Loucy (cell line): ENCODE measurements at regions not wholly inside any gene's neighbourhood (a gene's known extent, or its start where the extent isn't known, plus 50 kb on each side); places are given as distances from the start of the nearest gene placed in this dataset.

Source experiments
- H2AFZ ChIP-seq: fragments of 200-600 bp; sonication (generic); 2 replicates; pipeline ENCODE4 v1.6.0; 2016; ENCODE audit warnings: antibody characterized with exemption, mild to moderate bottlenecking, low read length, moderate library complexity
- H3F3A ChIP-seq: fragments of 200-600 bp; 2 replicates; pipeline ENCODE4 v1.6.0; 2016; ENCODE audit warnings: antibody characterized with exemption, low read depth, mild to moderate bottlenecking
- H3K27me3 ChIP-seq: fragments of 200-600 bp; sonication (generic); 2 replicates; pipeline ENCODE4 v1.6.1; 2014; ENCODE audit warnings: low read length, mild to moderate bottlenecking; ENCODE audit not compliant: insufficient read depth, poor library complexity, severe bottlenecking
- H3K36me3 ChIP-seq: fragments of 200-600 bp; sonication (generic); 2 replicates; pipeline ENCODE4 v1.6.1; 2016; ENCODE audit warnings: low read length; ENCODE audit not compliant: insufficient read depth
- H3K4me1 ChIP-seq: fragments of 200-600 bp; sonication (generic); 2 replicates; pipeline ENCODE4 v1.5.1; 2014; ENCODE audit warnings: low read length, mild to moderate bottlenecking; ENCODE audit not compliant: insufficient read depth, poor library complexity, severe bottlenecking
- H3K4me2 ChIP-seq: fragments of 200-600 bp; sonication (generic); 2 replicates; pipeline ENCODE4 v1.6.0; 2014; ENCODE audit warnings: antibody characterized with exemption, low read length, low read depth, mild to moderate bottlenecking; ENCODE audit not compliant: poor library complexity, severe bottlenecking
- H3K4me3 ChIP-seq: fragments of 200-600 bp; sonication (generic); 2 replicates; pipeline ENCODE4 v1.5.1; 2014; ENCODE audit warnings: low read length, mild to moderate bottlenecking, mixed read lengths; ENCODE audit not compliant: poor library complexity, severe bottlenecking
- H3K79me2 ChIP-seq: fragments of 200-600 bp; sonication (generic); 2 replicates; pipeline ENCODE4 v1.6.1; 2014; ENCODE audit warnings: low read length; ENCODE audit not compliant: insufficient read depth
- H3K9ac ChIP-seq: fragments of 200-600 bp; sonication (generic); 2 replicates; pipeline ENCODE4 v1.6.0; 2014; ENCODE audit warnings: mild to moderate bottlenecking, low read depth, low read length, moderate library complexity; ENCODE audit not compliant: poor library complexity, severe bottlenecking
- H3K9me2 ChIP-seq: fragments of 200-600 bp; sonication (generic); replicated peaks from 2 replicates; pipeline ENCODE4 v1.6.1; 2016; ENCODE audit warnings: low read depth, low read length, mixed read lengths
- H3K9me3 ChIP-seq: fragments of 200-600 bp; sonication (generic); 2 replicates; pipeline ENCODE4 v1.6.1; 2014; ENCODE audit warnings: mild to moderate bottlenecking, antibody characterized with exemption, low read length, low read depth; ENCODE audit not compliant: insufficient read depth
- H4K20me1 ChIP-seq: fragments of 200-600 bp; sonication (generic); 2 replicates; pipeline ENCODE4 v1.6.0; 2014; ENCODE audit warnings: antibody characterized with exemption, low read length, mild to moderate bottlenecking; ENCODE audit not compliant: insufficient read depth, poor library complexity, severe bottlenecking
- CTCF ChIP-seq: fragments of 200-600 bp; sonication (generic); conservative IDR thresholded peaks from 2 replicates; pipeline ENCODE4 v1.5.1; 2014; ENCODE audit warnings: mild to moderate bottlenecking, antibody characterized with exemption, low read length
- EZH2phosphoT487 ChIP-seq: fragments of 200-600 bp; IDR thresholded peaks from 2 replicates; pipeline ENCODE4 v1.6.1; 2018; ENCODE audit warnings: antibody characterized with exemption, mild to moderate bottlenecking, moderate library complexity, borderline replicate concordance

- Histone ChIP-seq H3K9me2 (no peaks in the 10 kb centered on the region), H3K4me2 (no peak overlapping the region), H3K9me3 (no peaks in the 10 kb centered on the region), H3K4me1 (no peaks in the 10 kb centered on the region), H4K20me1 (no peaks in the 10 kb centered on the region), H3K9ac (no peak overlapping the region), H3K27me3 (no peaks in the 10 kb centered on the region), H3K79me2 (no peaks in the 10 kb centered on the region), H3K4me3 (no peak overlapping the region), H3K36me3 (no peaks in the 10 kb centered on the region), H2AFZ (peak overlapping the region; percentile 17; the same call in 1 of the 2 replicates), H3F3A (no peaks in the 10 kb centered on the region)
- TF ChIP-seq CTCF = no peak
- TF ChIP-seq EZH2phosphoT487 = no peak
Measured at GRCh38 chr7:36054637-36055036, 98.4 kb upstream of the EEPD1 start.

GRCh38 chr7:36055207-36055606 is 97.8 kb upstream of the EEPD1 start:
- Histone ChIP-seq H4K20me1 (no peaks in the 10 kb centered on the region), H3K9me2 (no peaks in the 10 kb centered on the region), H3K4me2 (no peak overlapping the region), H3K27me3 (no peaks in the 10 kb centered on the region), H3K4me3 (no peak overlapping the region), H3K9ac (no peak overlapping the region), H2AFZ (peak overlapping the region; percentile 17; the same call in 1 of the 2 replicates), H3K36me3 (no peaks in the 10 kb centered on the region), H3K9me3 (no peaks in the 10 kb centered on the region), H3K4me1 (no peaks in the 10 kb centered on the region), H3K79me2 (no peaks in the 10 kb centered on the region), H3F3A (no peaks in the 10 kb centered on the region)
- TF ChIP-seq CTCF (no peak), EZH2phosphoT487 (no peak)

GRCh38 chr7:36057323-36057722 is 95.7 kb upstream of the EEPD1 start:
- no peaks in the 10 kb centered on the region for H3K9me2 ChIP-seq
- no peak overlapping the region for H2AFZ ChIP-seq
- no peak for TF ChIP-seq CTCF
- no peak for TF ChIP-seq EZH2phosphoT487
- no peaks in the 10 kb centered on the region for H3K27me3 ChIP-seq
- H4K20me1 ChIP-seq = no peaks in the 10 kb centered on the region
- H3K4me1 ChIP-seq = no peaks in the 10 kb centered on the region
- no peak overlapping the region for H3K4me3 ChIP-seq
- H3K79me2 ChIP-seq = no peaks in the 10 kb centered on the region
- H3K9me3 ChIP-seq = no peaks in the 10 kb centered on the region
- H3K36me3 ChIP-seq = no peaks in the 10 kb centered on the region
- H3K9ac ChIP-seq = no peak overlapping the region
- H3F3A ChIP-seq = no peaks in the 10 kb centered on the region
- H3K4me2 ChIP-seq = no peak overlapping the region
